ENCODE measurements at regions not wholly inside any gene's neighbourhood (a gene's known extent, or its start where the extent isn't known, plus 50 kb on each side); places are given as distances from the start of the nearest gene placed in this dataset.

- TF ChIP-seq, protein P1, sequence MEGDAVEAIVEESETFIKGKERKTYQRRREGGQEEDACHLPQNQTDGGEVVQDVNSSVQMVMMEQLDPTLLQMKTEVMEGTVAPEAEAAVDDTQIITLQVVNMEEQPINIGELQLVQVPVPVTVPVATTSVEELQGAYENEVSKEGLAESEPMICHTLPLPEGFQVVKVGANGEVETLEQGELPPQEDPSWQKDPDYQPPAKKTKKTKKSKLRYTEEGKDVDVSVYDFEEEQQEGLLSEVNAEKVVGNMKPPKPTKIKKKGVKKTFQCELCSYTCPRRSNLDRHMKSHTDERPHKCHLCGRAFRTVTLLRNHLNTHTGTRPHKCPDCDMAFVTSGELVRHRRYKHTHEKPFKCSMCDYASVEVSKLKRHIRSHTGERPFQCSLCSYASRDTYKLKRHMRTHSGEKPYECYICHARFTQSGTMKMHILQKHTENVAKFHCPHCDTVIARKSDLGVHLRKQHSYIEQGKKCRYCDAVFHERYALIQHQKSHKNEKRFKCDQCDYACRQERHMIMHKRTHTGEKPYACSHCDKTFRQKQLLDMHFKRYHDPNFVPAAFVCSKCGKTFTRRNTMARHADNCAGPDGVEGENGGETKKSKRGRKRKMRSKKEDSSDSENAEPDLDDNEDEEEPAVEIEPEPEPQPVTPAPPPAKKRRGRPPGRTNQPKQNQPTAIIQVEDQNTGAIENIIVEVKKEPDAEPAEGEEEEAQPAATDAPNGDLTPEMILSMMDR (IDR thresholded peaks at IDR 0.05; ENCODE audit: low read length), result no peak
- no peak for TF ChIP-seq EZH2 (optimal IDR thresholded peaks at IDR 0.05; ENCODE audit: low read depth, low read length)
- TF ChIP-seq EZH2phosphoT487 (IDR thresholded peaks at IDR 0.05; ENCODE audit: low read length), result no peak
Observed at GRCh38 chr2:8588831-8589191, 93.0 kb upstream of the ID2 start.
